ENCODE measurements at regions not wholly inside any gene's neighbourhood (a gene's known extent, or its start where the extent isn't known, plus 50 kb on each side); places are given as distances from the start of the nearest gene placed in this dataset.

DNA sequence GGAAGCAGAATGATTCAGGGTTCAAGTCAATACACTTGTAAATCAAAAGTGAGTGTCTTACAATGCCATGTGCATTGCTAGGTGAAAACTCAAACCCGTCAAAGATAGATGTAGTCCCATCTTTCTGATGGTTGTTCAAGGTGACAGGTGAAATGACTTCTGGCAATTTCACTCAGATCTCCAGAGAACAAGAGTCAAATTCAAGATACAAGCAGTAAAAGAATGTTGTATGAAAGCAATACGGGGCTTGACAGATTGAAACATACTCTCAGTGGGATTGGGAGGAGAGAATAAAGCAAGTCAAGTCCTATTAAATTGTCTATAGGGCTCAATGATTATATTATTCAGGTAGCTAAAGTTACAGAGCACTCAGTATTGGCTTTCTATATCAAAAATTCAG, 105.1 kb upstream of the ANXA10 start:
- TF ChIP-seq SP1 (IDR thresholded peaks at IDR 0.05; ENCODE audit: low read depth, low read length), result no peak
- TF ChIP-seq CBX3 (IDR thresholded peaks at IDR 0.05; ENCODE audit: borderline replicate concordance, low read depth), result no peak
- no peak for TF ChIP-seq POLR2A (IDR thresholded peaks at IDR 0.05; ENCODE audit: low read depth, low read length)
- no peak for TF ChIP-seq ZBTB33 (IDR thresholded peaks at IDR 0.05)
- no peak for TF ChIP-seq EZH2 (IDR thresholded peaks at IDR 0.05; ENCODE audit: borderline replicate concordance, control insufficient read depth, low read depth, low read length)
- TF ChIP-seq, protein P1, sequence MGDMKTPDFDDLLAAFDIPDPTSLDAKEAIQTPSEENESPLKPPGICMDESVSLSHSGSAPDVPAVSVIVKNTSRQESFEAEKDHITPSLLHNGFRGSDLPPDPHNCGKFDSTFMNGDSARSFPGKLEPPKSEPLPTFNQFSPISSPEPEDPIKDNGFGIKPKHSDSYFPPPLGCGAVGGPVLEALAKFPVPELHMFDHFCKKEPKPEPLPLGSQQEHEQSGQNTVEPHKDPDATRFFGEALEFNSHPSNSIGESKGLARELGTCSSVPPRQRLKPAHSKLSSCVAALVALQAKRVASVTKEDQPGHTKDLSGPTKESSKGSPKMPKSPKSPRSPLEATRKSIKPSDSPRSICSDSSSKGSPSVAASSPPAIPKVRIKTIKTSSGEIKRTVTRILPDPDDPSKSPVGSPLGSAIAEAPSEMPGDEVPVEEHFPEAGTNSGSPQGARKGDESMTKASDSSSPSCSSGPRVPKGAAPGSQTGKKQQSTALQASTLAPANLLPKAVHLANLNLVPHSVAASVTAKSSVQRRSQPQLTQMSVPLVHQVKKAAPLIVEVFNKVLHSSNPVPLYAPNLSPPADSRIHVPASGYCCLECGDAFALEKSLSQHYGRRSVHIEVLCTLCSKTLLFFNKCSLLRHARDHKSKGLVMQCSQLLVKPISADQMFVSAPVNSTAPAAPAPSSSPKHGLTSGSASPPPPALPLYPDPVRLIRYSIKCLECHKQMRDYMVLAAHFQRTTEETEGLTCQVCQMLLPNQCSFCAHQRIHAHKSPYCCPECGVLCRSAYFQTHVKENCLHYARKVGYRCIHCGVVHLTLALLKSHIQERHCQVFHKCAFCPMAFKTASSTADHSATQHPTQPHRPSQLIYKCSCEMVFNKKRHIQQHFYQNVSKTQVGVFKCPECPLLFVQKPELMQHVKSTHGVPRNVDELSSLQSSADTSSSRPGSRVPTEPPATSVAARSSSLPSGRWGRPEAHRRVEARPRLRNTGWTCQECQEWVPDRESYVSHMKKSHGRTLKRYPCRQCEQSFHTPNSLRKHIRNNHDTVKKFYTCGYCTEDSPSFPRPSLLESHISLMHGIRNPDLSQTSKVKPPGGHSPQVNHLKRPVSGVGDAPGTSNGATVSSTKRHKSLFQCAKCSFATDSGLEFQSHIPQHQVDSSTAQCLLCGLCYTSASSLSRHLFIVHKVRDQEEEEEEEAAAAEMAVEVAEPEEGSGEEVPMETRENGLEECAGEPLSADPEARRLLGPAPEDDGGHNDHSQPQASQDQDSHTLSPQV (IDR thresholded peaks at IDR 0.05), result no peak
- no peak for TF ChIP-seq EP300 (IDR thresholded peaks at IDR 0.05; ENCODE audit: borderline replicate concordance in 1 of 2, control insufficient read depth in 1 of 2, low read depth in 2 of 2, low read length in 2 of 2)
- TF ChIP-seq, protein P2, sequence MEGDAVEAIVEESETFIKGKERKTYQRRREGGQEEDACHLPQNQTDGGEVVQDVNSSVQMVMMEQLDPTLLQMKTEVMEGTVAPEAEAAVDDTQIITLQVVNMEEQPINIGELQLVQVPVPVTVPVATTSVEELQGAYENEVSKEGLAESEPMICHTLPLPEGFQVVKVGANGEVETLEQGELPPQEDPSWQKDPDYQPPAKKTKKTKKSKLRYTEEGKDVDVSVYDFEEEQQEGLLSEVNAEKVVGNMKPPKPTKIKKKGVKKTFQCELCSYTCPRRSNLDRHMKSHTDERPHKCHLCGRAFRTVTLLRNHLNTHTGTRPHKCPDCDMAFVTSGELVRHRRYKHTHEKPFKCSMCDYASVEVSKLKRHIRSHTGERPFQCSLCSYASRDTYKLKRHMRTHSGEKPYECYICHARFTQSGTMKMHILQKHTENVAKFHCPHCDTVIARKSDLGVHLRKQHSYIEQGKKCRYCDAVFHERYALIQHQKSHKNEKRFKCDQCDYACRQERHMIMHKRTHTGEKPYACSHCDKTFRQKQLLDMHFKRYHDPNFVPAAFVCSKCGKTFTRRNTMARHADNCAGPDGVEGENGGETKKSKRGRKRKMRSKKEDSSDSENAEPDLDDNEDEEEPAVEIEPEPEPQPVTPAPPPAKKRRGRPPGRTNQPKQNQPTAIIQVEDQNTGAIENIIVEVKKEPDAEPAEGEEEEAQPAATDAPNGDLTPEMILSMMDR (IDR thresholded peaks at IDR 0.05 in 2 of 3, conservative IDR thresholded peaks at IDR 0.05 in 1 of 3; ENCODE audit: control insufficient read depth in 2 of 3, extremely low read depth in 1 of 3, insufficient read depth in 1 of 3, low read depth in 3 of 3, low read length in 3 of 3), result no peak
- TF ChIP-seq E2F4 (IDR thresholded peaks at IDR 0.05; ENCODE audit: low read depth, low read length), result no peak
- no peak for TF ChIP-seq ZSCAN29 (IDR thresholded peaks at IDR 0.05)

All from GM12878 (cell line).